Trophoblast cell (in vitro differentiated cells and primary cell): ENCODE measurements at regions not wholly inside any gene's neighbourhood (a gene's known extent, or its start where the extent isn't known, plus 50 kb on each side); places are given as distances from the start of the nearest gene placed in this dataset.

Experiments
- DNase-seq, 2 donors: peaks; one replicate each; pipeline ENCODE4 v3.0.0-alpha.2; 2016
- H2AFZ ChIP-seq: 2 replicates; pipeline ENCODE4 v1.6.1; 2013; ENCODE audit warnings: low read length, moderate library complexity, mild to moderate bottlenecking; ENCODE audit not compliant: insufficient read depth, poor library complexity
- H2AK5ac ChIP-seq: 2 replicates; pipeline ENCODE4 v1.6.1; 2013; ENCODE audit warnings: mild to moderate bottlenecking, low read length
- H2BK120ac ChIP-seq: 2 replicates; pipeline ENCODE4 v1.6.1; 2013; ENCODE audit warnings: low read length, mild to moderate bottlenecking, moderate library complexity; ENCODE audit not compliant: insufficient read depth, poor library complexity
- H2BK12ac ChIP-seq: 2 replicates; pipeline ENCODE4 v1.6.1; 2013; ENCODE audit warnings: mild to moderate bottlenecking, low read length, moderate library complexity
- H2BK5ac ChIP-seq: 2 replicates; pipeline ENCODE4 v1.6.1; 2013; ENCODE audit warnings: low read length, low read depth, moderate library complexity, mild to moderate bottlenecking; ENCODE audit not compliant: poor library complexity
- H3K14ac ChIP-seq: 2 replicates; pipeline ENCODE4 v1.6.1; 2013; ENCODE audit warnings: mild to moderate bottlenecking, low read length
- H3K18ac ChIP-seq: 2 replicates; pipeline ENCODE4 v1.6.1; 2013; ENCODE audit warnings: mild to moderate bottlenecking, low read length
- H3K23ac ChIP-seq: 2 replicates; pipeline ENCODE4 v1.6.1; 2013; ENCODE audit warnings: low read length
- H3K27ac ChIP-seq: 2 replicates; pipeline ENCODE4 v1.5.1; 2013; ENCODE audit warnings: low read depth, mild to moderate bottlenecking, inconsistent platforms, low read length, moderate library complexity
- H3K27me3 ChIP-seq: 2 replicates; pipeline ENCODE4 v1.6.1; 2013; ENCODE audit warnings: inconsistent platforms, mild to moderate bottlenecking, low read length, moderate library complexity; ENCODE audit not compliant: insufficient read depth
- H3K36me3 ChIP-seq, 2 experiments: 1 replicate in 1 of 2; 2 replicates in 1 of 2; pipeline ENCODE4 v1.6.1; 2013; ENCODE audit warnings: low read length in 2 of 2, mild to moderate bottlenecking in 2 of 2, moderate library complexity in 1 of 2; ENCODE audit not compliant: insufficient read depth in 2 of 2, control insufficient read depth in 1 of 2
- H3K4ac ChIP-seq: 2 replicates; pipeline ENCODE4 v1.6.1; 2013; ENCODE audit warnings: low read depth, mild to moderate bottlenecking, low read length, moderate library complexity
- H3K4me1 ChIP-seq, 2 experiments: 1 replicate in 1 of 2; 2 replicates in 1 of 2; pipeline ENCODE4 v1.6.1; 2013; ENCODE audit warnings: low read length in 2 of 2, mild to moderate bottlenecking in 2 of 2, moderate library complexity in 1 of 2; ENCODE audit not compliant: insufficient read depth in 2 of 2, control insufficient read depth in 1 of 2
- H3K4me2 ChIP-seq: 2 replicates; pipeline ENCODE4 v1.6.1; 2013; ENCODE audit warnings: inconsistent platforms, mild to moderate bottlenecking, low read length, moderate library complexity
- H3K4me3 ChIP-seq: 2 replicates; pipeline ENCODE4 v1.5.1; 2013; ENCODE audit warnings: mild to moderate bottlenecking, low read depth, low read length, inconsistent platforms
- H3K79me1 ChIP-seq: one replicate; pipeline ENCODE4 v1.6.1; 2013; ENCODE audit warnings: low read length
- H3K79me2 ChIP-seq: 2 replicates; pipeline ENCODE4 v1.6.1; 2013; ENCODE audit warnings: low read length, mild to moderate bottlenecking; ENCODE audit not compliant: control insufficient read depth, insufficient read depth, poor library complexity
- H3K9ac ChIP-seq: 2 replicates; pipeline ENCODE4 v1.6.1; 2013; ENCODE audit warnings: mild to moderate bottlenecking, low read length
- H3K9me3 ChIP-seq: 2 replicates; pipeline ENCODE4 v1.6.1; 2013; ENCODE audit warnings: low read depth, mild to moderate bottlenecking, control low read depth, inconsistent platforms, low read length; ENCODE audit not compliant: insufficient read depth
- H4K12ac ChIP-seq: 2 replicates; pipeline ENCODE4 v1.6.1; 2013; ENCODE audit warnings: low read depth, mild to moderate bottlenecking, low read length, moderate library complexity
- H4K8ac ChIP-seq: 2 replicates; pipeline ENCODE4 v1.6.1; 2013; ENCODE audit warnings: low read depth, mild to moderate bottlenecking, low read length, moderate library complexity
- H4K91ac ChIP-seq: one replicate; pipeline ENCODE4 v1.6.1; 2013; ENCODE audit warnings: low read depth, mild to moderate bottlenecking, low read length, moderate library complexity
- WGBS: extraction: QIAGEN DNeasy Blood & Tissue Kit; methylation state at CpG from one replicate; pipeline ENCODE4 v1.1.7; 2013; ENCODE audit warnings: missing lambda C conversion rate; ENCODE audit not compliant: insufficient read length, insufficient coverage; ENCODE audit errors: extremely low coverage; 5-methylcytosine and 5-hydroxymethylcytosine counted together

DNA sequence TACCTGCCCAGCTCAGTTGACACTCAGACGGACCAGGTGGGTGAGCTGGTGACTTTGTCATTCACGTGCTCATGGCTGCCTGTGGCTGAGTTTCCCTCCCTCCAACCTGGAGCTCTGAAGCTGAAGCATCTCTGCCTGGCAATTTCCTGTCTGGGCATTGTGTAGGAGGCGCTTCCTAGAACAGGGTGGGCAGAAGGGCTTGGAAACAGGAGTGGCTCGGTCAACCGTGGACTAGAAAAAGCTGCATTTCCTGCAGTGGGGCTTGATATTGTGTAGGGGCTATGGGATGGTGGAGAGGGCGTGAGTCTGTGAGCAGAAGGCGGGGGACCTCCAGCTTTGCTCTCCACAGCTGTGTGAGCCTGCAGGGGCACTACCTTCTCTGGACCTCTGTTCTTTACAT lies 278.3 kb downstream of the TEX29 start:
- Histone ChIP-seq H3K79me2 (no peaks in the 10 kb centered on the region), H3K27ac (no peak overlapping the region), H2BK120ac (no peak overlapping the region), H3K14ac (no peak overlapping the region), H3K4me2 (no peak overlapping the region), H4K8ac (no peak overlapping the region), H3K36me3 (no peaks in the 10 kb centered on the region), H3K23ac (no peak overlapping the region), H3K4me1 (no peaks in the 10 kb centered on the region), H4K91ac (no peak overlapping the region), H4K12ac (no peak overlapping the region), H2BK5ac (no peak overlapping the region), H3K18ac (no peak overlapping the region), H2AK5ac (no peak overlapping the region), H2BK12ac (no peak overlapping the region), H3K27me3 (no peaks in the 10 kb centered on the region), H3K4me3 (no peak overlapping the region), H3K9ac (no peak overlapping the region), H3K4ac (no peak overlapping the region), H3K79me1 (no peaks in the 10 kb centered on the region), H3K9me3 (peaks cover 12% of the 10 kb centered on the region), H2AFZ (no peak overlapping the region)
- no CpG with 5 or more reads among the region's 7 CpGs for WGBS
- DNase-seq: no peak

DNA sequence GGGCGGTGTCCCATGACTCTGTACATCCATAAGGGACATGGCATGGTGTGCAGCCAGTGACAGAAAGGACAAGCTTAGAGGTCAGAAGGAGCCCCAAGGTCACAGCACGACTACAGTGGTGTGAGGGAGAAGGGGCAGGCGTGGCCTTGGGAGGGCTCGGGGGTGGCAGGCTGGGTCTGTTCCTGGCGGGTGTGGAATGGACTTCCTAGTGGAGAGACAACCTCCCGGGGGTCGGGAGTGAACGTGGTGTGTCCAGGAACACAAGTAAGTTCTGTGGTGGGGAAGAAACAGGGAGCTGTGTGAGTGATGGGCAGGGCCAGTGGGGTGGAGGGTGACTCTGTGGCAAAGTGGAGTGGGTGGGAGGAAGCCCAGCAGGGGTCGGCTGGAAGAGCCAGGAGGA lies 279.3 kb downstream of the TEX29 start:
- H4K91ac ChIP-seq: no peak overlapping the region
- no peaks in the 10 kb centered on the region for H3K79me2 ChIP-seq
- WGBS: no CpG with 5 or more reads among the region's 9 CpGs

DNA sequence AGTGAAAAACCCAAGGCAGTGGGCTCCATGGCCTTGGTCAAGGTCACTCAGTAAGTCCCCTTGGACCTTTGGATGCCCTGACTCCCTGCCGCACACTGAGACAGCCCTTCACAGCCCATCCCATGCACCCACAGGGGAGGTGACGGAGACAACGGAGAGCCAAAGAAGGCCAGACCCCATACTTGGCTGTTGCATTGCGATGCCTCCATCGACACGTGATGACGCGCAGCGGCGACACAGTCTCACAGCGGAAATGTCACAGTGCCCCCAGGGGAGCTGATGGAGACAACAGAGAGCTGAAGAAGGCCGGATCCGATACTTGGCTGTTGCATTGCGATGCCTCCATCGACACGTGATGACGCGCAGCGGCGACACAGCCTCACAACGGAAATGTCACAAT lies 282.4 kb downstream of the TEX29 start:
- H2BK5ac ChIP-seq: no peak overlapping the region
- H3K9me3 ChIP-seq: peaks cover 3% of the 10 kb centered on the region
- no peaks in the 10 kb centered on the region for H3K36me3 ChIP-seq
- no peak overlapping the region for H2BK120ac ChIP-seq
- no peak overlapping the region for H3K27ac ChIP-seq
- no CpG with 5 or more reads among the region's 21 CpGs for WGBS
- H2BK12ac ChIP-seq: no peak overlapping the region
- no peaks in the 10 kb centered on the region for H3K79me2 ChIP-seq
- no peaks in the 10 kb centered on the region for H3K4me1 ChIP-seq
- H3K14ac ChIP-seq: no peak overlapping the region
- no peak overlapping the region for H3K9ac ChIP-seq
- H3K79me1 ChIP-seq: no peaks in the 10 kb centered on the region
- H2AFZ ChIP-seq: no peak overlapping the region
- H3K4me3 ChIP-seq: no peak overlapping the region
- H3K4ac ChIP-seq: no peak overlapping the region
- H2AK5ac ChIP-seq: no peak overlapping the region
- no peak overlapping the region for H4K8ac ChIP-seq
- no peaks in the 10 kb centered on the region for H3K27me3 ChIP-seq
- no peak overlapping the region for H4K12ac ChIP-seq
- H3K23ac ChIP-seq: no peak overlapping the region
- H3K4me2 ChIP-seq: no peak overlapping the region
- H4K91ac ChIP-seq: no peak overlapping the region
- no peak for DNase-seq
- no peak overlapping the region for H3K18ac ChIP-seq

More for the DNA sequence above, 279.3 kb downstream of the TEX29 start:
- peak overlapping the region; percentile 33 for H3K4me3 ChIP-seq
- H3K36me3 ChIP-seq: no peaks in the 10 kb centered on the region
- H3K18ac ChIP-seq: no peak overlapping the region
- H3K4me1 ChIP-seq: no peaks in the 10 kb centered on the region
- no peak overlapping the region for H4K12ac ChIP-seq
- no peak overlapping the region for H2BK12ac ChIP-seq
- H2AFZ ChIP-seq: no peak overlapping the region
- H2BK5ac ChIP-seq: no peak overlapping the region
- no peak overlapping the region for H2AK5ac ChIP-seq
- no peak overlapping the region for H3K4me2 ChIP-seq
- no peaks in the 10 kb centered on the region for H3K79me1 ChIP-seq
- H3K27ac ChIP-seq: no peak overlapping the region
- no peak overlapping the region for H3K9ac ChIP-seq
- no peak for DNase-seq
- peaks cover 9% of the 10 kb centered on the region for H3K9me3 ChIP-seq
- no peaks in the 10 kb centered on the region for H3K27me3 ChIP-seq
- H2BK120ac ChIP-seq: no peak overlapping the region
- H4K8ac ChIP-seq: no peak overlapping the region
- H3K14ac ChIP-seq: no peak overlapping the region
- no peak overlapping the region for H3K4ac ChIP-seq
- no peak overlapping the region for H3K23ac ChIP-seq

DNA sequence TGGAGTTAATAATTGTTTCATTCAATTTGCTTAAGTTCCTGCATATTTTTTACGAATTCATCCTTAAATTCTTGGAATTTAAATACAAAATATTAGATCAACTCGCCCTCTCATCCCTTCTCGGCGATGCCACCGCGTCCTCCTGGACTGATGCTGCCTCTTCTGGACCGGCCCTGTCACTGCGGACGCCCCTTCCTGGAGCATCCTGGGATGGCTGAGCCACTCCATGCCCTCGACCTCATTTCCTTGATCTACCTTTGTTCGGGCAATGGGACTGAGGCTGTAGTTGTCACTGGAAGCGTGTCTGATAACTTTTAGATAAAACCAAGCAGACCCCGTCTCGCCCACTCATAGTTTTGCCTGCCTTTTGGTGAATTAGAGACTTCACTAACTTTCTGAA lies 283.7 kb downstream of the TEX29 start:
- H2BK12ac ChIP-seq: no peak overlapping the region
- H3K9ac ChIP-seq: no peak overlapping the region
- no peak overlapping the region for H4K8ac ChIP-seq
- DNase-seq: no peak
- H3K36me3 ChIP-seq: no peaks in the 10 kb centered on the region
- H2BK5ac ChIP-seq: no peak overlapping the region
- H3K4me3 ChIP-seq: no peak overlapping the region
- H3K79me2 ChIP-seq: no peaks in the 10 kb centered on the region
- no peak overlapping the region for H3K4ac ChIP-seq
- no peak overlapping the region for H3K27ac ChIP-seq
- no peaks in the 10 kb centered on the region for H3K79me1 ChIP-seq
- no peak overlapping the region for H2BK120ac ChIP-seq
- H3K9me3 ChIP-seq: peaks cover 3% of the 10 kb centered on the region
- H3K27me3 ChIP-seq: no peaks in the 10 kb centered on the region
- H4K91ac ChIP-seq: no peak overlapping the region
- no peak overlapping the region for H2AFZ ChIP-seq
- H4K12ac ChIP-seq: no peak overlapping the region
- no peak overlapping the region for H3K18ac ChIP-seq
- no peak overlapping the region for H3K4me2 ChIP-seq
- no peak overlapping the region for H3K23ac ChIP-seq
- H3K4me1 ChIP-seq: no peaks in the 10 kb centered on the region
- no peak overlapping the region for H2AK5ac ChIP-seq
- WGBS: no CpG with 5 or more reads among the region's 14 CpGs
- H3K14ac ChIP-seq: no peak overlapping the region
